ENCODE measurements at regions not wholly inside any gene's neighbourhood (a gene's known extent, or its start where the extent isn't known, plus 50 kb on each side); places are given as distances from the start of the nearest gene placed in this dataset.

DNA sequence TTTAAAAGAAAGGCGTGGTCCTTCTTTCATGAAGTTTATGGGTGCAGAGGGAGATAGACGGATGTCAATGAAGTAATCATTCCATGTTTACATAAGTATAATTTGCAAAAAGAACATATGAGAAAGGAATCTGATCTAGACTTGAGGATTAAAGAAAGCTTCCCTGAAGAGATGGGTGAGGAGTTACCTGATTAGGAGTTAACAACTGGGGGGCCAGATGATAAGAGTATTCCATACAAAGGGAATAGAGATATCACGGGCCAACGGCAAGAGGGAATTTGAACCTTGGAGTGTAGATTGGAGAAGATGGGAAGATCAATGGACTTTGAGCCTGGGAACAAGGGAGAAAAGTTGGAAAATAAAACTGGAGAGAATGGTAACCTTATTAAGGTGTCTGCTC lies 1959.9 kb upstream of the WWC1 start:
- no peak for DNase-seq

DNA sequence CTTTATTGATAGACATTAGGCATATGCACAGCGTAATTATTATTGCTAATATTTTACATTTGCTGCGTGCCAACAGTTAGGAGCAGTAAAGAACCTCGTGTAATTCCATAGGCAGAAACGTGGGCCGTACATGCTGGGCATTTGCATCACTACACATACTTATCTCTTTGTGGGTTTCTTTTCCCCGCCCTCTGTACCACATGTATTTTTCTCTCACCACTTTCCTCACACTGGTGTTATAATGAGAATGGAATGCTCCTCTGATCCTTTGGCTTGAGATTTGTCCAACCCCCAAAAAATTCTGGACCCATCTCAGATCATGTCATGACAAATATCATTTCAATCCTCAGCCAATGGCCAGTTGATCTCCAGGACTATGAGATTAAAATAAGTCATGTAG lies 1952.6 kb upstream of the WWC1 start:
- DNase-seq = no peak

DNA sequence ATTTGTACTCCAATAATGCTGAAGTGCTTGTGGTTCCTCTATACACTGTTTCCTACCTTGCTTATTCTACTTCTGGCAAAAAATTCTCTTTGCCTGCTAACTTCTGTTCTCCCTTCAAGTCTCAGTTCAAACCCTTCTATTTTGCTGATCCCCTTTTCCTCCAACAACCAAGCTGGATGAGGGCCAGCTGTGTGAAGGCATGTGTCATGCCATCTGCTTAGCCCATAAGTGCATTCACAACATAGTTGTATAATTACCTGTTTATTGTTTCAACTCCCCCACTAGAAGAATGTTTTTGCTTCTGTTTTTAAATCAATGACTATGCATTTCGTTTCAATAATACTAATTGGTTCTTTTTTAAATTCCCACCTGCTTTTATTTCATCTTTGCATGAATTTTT lies 1951.4 kb upstream of the WWC1 start:
- no peak for DNase-seq

DNA sequence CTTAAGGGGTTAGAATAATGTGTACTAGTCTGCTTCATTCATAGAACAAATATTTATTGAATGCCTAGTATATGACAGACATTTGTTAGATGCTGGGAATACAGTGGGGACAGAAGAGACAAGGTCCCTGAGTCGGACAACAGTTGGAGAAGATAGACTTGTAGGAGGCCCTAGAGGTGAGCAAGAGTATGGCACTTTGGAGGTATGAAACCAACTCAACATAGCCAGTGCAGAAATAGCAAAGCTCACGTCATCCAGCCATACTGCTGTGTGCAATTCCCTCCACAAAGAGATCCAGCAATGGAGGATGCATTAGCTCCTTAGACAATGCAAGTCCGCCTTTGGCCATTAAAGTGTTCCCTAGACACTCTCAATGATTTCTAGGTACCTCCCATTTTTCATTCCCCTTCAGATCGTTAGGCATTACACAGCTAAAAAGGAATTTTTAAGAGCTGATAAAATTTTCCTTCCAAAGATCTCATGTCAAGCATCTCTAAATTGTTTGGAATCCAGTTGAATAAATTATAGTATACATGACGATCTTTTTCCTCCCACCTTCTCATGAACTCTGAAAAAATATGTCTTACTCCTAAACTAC lies 1949.6 kb upstream of the WWC1 start:
- no peak for DNase-seq

DNA sequence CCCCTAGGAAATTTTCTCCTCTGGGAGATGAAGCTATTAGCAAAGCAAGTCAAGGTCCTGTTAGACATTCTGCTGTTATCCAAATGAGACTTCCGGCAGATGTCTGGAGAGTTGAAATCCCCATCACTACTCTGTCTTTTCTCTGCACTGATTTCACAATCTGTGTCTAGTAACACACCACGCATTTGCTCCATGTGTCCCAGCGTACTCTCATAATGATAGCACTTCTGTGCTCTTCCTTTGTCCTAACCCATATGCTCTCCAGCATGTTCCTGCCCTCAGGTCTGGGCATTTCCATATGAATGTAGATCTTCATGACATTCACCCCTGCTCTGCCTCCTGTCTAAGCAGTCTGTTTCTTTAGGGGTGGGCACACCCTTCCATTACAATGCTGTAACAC lies 1949.0 kb upstream of the WWC1 start:
- DNase-seq = no peak

DNA sequence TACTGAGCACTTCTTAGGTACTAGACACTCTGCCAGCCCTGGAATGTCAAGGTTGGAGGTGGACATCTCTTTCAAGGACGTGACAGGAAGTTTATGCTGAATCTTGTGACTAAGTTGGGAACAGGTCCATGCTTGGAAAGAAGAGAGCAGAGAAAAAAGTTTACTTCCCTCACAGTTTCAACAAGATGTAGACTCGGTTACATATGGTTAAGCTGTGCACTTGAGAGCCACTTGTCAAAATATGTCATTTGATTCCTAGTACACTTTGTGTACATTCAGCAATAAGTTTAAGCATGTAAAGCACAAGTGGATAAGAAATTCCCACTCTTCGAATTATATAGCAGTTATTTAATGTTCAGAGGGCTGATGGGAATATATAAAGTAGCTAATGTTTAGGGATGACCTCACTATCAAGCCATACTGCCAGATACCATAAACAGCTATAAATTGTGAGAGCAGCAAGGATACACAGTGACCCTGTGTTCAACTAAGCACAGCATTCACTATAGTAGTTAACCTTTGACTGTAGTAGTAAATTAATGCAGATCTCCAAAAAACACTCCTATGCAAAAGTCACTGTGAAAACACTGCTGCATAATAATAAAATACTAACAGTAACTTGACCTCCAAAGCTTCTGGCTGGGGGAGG lies 1944.6 kb upstream of the WWC1 start:
- DNase-seq = no peak

DNA sequence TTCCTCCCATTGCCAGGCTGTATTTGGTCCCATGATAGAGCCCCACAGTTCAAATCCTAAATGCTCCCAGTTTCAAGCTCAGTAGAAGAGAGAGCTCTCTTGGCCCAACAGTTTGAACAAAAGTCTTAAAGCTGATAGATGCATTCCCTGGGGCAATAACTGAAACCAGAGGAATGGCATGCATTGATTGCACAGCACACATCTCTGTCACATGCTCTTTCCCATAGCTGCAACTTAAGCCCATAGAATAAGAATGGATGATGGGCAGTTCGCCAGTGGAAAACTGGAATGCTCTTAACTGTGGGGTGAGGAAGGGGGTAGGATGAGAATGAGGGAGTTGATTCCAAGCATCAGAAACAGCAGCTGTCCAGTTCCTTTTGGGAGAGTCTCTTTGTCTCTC lies 1942.4 kb upstream of the WWC1 start:
- no peak for DNase-seq

DNA sequence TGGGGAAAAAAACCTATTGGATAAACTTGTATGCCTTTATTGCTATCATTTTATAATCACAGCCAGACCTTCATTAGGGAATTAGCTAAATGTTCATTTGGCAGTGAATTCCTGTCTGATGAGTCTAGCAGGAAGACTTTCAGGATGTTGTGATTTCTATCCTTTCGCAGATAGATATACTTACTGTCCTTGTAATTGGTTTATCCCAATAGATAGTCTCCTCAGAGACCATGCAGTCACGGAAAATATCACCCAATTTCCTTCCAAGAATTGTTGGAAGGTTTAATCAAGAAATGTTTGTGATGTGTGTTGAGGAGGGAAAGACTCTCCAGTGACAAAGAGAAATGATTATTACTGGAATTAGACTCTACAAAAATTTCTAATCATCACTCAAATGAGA lies 1937.9 kb upstream of the WWC1 start:
- no peak for DNase-seq

DNA sequence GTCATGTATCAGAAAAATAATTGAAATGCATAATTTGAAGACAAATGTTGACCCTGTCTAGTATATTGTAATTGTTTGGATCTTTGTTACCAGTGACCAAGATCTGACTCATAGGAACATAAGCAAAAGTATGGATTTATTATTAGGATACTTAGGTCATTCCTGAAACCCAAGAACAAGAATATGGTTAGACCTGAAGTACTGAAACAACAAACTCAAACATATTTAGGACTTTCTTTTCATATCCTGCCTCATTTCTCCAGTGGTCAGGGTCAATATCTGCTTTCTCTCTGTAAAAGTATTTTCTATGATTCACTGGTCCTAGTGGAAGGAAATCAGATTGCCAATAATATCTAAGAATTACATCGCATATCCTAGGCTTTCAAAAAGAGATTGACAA lies 1937.1 kb upstream of the WWC1 start:
- DNase-seq = no peak

DNA sequence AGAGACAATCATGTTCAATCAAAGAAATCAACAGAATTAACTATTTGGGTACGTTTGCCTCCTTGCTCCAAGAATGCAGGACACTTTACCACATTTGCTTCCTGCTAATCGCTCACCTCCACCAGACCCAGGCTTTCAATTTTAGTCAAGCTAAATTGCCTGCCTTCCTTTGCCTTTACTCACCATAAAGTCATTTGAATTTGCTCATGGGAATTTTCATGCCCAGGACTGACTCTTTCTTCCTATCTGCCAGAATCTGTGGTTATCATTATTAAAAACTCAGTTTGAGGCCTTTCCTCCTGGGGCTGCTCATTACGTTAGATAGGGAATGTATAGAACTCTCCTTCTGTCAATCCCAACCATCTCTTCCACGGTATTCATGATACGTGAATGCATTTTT lies 1935.3 kb upstream of the WWC1 start:
- no peak for DNase-seq

DNA sequence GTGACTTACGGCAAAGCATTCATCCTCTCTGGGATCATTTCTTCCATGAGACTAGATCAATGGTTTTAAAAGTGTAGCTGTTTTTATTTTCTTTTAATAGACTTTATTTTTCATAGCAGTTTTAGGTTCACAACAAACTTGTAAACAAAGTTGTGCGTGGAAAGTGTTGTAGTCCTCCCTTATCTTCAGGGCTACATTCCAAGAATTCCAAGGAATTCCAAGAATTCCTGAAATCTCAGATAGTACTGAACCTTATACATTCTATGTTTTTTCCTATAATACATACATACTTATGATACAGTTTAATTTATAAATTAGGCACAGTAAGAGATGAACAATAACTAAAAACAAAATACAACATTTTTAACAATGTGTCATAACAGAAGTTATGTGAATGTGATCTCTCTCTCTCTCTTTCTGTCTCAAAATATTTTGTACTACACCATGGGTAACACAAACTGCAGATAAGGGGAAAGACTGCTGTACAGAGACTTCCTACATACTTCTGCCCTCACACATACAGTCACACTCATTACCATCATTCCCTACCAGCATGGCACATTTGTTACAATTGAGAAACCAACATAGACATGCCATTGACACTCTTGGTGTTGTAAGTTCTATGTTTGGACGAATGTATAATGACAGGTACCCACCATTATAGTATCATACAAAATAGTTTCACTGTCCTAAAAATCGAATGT lies 1933.2 kb upstream of the WWC1 start:
- no peak for DNase-seq

DNA sequence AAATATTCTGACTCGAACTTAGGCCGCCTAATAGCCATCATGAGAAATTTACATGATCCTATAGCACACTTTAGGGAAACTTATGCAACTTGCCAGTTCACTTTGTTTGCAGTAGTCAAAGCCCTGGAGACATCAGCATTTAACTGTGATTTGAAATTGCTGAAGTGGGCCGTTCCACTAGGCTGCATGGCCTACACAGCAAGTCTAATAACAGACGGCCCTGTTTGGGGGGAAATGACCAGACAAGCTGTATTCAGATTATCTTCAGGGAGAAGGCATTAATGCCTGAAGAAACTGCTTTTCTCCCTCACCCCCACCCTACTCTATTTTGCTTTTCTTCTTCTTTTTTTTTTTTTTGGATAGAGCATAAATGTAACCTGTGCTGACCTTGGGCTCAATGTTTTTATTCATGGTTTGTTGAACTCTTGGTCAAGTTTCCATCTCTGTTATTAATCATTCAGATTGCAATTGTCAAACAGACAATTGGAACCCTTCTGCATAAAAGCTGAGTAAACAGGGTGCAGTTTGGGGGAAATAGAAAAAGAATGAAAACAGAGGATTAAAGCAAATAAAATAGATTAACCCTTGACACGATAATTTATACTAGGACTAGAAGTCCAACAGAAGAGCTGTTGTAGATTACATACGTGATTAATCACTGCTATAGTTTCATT lies 1928.2 kb upstream of the WWC1 start:
- DNase-seq = no peak

DNA sequence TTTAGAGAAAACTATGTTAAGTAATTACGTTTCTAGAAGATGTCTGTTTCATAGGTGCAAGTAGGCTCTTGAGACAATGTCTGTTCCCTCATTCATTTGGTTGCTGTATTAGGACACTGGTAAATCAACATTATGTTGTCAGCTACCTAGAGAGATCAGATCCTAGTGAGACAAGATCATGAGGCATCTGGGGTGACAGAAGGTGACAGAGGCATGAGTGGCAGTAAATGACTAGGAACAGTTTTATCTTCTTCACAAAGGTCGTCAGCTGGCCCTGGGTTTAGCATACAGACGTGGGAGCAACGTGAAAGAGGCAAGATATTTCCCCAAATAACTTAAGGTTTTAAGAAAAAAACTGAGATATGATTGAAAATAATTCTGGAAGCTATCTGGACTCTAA lies 1926.3 kb upstream of the WWC1 start:
- no peak for DNase-seq

DNA sequence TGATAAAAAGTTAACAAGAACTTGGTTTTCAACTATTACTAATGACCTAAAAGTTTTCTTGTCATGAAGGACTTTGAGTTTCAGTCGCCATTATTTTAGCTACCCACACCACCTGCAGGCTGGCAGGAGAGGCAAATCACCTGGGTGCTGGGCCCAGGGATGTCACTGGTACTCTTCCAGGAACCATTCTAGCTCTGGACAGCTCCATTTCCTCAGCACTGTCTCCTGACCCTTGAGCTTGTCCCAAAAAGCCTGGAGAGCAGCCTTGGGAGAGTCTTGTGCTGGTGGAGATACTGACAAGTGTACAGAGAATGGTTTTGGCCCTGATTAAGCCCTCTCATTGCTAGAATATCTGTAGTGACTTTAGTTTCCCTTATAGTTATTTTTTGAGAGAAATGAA lies 1924.1 kb upstream of the WWC1 start:
- DNase-seq = no peak

DNA sequence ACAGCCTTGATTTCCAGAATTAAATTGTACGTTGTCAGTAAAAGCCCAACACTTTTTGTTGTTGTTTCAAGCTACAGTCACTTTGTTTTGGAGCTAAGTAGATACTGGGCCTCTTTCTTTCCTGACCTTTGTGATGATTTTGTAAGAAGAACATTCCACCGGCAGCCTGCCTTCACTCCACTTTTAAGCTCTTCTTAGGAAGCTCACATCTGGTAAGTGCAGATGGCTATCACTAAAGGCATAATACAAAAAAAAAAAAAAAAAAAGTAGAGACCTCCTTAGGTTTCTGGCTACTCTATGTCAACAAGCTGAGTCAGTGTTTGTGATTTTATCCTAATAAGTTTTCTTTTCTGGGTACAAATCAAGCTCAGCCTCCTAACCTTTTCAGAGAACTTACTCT lies 1922.1 kb upstream of the WWC1 start:
- DNase-seq = no peak

DNA sequence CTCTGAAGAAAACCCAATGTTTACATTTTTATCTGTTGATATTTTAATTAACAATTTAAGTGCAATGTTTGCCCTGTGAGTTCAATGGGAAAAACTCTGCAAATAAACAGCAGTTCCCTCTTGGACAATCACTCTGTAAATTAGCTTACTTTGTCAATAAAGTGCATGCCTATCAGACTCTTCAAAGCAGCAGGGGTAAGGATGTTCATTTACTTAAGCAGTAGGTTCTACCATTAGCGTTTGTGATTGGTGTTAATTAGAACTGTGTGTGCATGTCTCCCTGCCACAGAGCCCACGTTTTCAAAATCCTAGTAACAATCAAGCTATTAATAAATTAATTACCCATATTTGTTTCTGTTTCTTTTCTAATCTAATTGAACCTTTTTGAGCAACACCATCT lies 1921.6 kb upstream of the WWC1 start:
- DNase-seq = no peak

DNA sequence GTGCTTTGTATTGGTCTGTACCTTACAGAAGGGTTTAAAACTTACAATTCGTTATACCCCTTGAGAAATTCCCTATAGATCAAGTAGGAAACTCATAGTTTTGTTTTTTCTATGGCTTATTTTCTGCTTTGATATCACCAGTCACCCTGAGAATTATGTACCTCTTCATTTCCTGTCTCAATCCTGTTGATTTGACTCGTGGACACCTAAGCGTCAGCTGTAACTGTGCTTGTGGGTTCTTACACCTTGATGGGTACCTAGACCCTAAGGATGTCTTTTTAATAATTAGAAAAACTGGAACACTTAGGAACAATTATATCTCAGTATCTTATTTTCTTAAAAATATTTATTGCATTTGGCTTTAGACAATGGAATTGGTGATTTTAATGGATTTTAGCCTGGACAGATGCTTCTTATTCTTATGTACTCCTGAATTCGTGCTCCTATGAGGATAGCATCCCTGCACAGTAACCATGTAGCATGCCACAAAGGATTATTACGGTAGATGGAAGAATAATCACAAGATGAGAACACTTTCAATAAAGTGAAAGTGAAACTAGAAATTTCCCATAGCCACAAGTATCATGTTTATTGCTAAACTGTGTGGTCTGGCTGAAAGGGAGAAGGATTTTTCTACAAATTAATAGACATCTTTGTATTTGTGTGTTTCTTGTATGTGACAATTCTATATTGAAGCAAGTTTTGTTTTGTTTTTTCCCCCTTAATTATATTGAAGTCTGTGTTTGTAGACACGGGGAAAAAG lies 1920.3 kb upstream of the WWC1 start:
- DNase-seq = no peak

DNA sequence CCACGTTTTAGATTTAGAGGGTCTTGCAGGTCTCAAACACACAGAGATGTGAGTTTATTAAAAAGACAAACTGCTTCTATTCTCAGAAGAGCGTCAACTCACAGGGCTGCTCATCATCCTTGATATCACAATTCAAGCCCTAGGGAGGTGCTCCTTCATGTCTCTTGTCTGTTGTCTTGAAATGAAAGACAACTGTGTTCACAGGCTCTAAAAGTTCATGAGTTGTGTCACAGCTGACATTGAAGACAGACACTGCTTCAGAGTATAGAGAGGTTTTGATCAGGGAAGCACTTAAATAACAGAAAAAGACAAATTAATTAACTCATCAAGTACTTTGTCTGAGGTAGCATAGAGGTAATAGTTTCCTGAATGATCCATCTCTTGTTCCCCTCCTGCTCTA lies 1917.6 kb upstream of the WWC1 start:
- no peak for DNase-seq

DNA sequence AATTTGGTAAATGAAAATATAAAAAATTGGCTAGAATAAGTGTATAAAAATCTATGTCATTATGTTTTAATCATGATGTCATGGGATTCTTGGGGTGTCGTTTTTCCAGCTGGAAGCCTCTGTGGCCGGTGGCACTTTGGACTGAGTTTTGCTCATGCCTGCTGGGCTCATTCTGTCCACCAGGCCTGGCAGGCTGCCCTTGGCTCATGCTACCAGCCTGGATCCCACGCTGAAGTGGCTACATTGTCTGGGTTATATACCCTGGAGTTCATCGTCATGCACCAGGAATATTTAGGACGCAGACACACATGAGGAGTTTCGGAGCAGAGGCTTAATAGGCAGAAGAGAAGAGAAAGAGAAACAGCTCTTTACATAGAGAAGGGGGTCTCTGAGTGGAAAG lies 1913.7 kb upstream of the WWC1 start:
- peak in 8 of 58 donors; percentile 1 to 30 (median 1) for DNase-seq

DNA sequence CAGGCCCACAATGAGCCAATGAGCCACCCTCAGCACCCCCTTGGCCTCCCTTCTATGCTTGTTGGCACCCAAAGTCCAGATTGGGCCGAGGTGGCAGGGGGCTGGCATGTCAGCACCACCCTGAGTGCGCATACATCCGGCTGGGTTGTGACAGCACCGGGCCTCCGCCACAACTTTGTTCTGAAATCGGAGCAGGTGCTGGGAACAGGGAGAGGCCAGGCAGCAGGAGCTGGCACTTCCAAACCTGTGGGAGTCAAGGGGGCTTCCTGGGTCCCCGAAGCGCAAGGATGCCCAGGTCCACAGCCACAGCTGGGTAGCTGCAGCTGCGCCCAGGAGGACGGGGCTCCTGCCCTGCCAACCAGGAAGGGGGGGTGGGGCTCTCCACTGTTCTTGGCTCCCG lies 1911.9 kb upstream of the WWC1 start:
- DNase-seq = no peak

DNA sequence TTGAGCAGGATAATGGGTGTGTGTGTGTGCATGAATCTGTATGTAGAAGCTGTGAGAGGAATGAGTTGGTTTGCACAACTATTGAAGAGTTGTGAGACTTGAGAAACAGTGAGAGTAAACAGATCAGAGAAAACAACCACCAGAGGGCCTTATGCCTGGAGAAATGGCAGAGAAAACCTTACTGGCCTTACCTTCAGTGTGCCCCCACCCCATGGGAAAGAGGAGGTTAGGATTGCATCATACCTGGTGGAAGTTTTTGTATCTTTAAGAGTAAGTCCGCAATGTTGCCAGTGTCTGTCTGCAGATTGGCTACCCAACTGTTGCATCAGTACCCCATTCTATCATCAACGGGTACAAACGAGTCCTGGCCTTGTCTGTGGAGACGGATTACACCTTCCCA lies 1909.4 kb upstream of the WWC1 start:
- no peak for DNase-seq

DNA sequence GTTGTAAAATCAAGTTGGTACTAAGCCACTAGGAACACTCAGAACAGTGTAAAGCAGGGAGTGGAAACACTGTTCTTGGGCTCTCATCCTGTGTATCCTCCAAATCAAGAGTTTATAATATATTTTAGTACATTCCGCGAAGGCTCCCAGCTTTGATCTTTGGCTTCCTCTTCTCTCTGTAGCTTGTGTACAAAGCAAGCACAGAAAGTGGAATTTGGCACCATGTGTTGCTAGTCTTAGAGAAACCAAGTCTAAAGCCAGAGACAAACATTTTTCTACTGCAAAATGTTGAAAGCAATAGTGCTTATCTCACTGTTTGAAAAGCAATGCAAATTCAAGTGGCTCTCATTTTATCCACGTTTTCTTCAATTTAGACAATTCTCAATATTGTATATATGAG lies 1893.3 kb upstream of the WWC1 start:
- no peak for DNase-seq
